Endodermal cell (in vitro differentiated cells): ENCODE measurements at regions not wholly inside any gene's neighbourhood (a gene's known extent, or its start where the extent isn't known, plus 50 kb on each side); places are given as distances from the start of the nearest gene placed in this dataset.

Source experiments
- DNase-seq: peaks from one replicate; pipeline ENCODE4 v3.0.0-alpha.2; 2017
- H3K27ac ChIP-seq: 2 replicates; pipeline ENCODE4 v1.5.1; 2013; ENCODE audit warnings: mild to moderate bottlenecking, low read depth, low read length, moderate library complexity
- H3K27me3 ChIP-seq: 2 replicates; pipeline ENCODE4 v1.6.1; 2013; ENCODE audit warnings: mild to moderate bottlenecking, low read length, moderate library complexity; ENCODE audit not compliant: insufficient read depth, control insufficient read depth, poor library complexity, severe bottlenecking
- H3K36me3 ChIP-seq: 2 replicates; pipeline ENCODE4 v1.7.0; 2013; ENCODE audit warnings: mild to moderate bottlenecking, low read length, moderate library complexity; ENCODE audit not compliant: control insufficient read depth, insufficient read depth
- H3K4me1 ChIP-seq: one replicate; pipeline ENCODE4 v1.7.0; 2013; ENCODE audit warnings: low read length; ENCODE audit not compliant: control insufficient read depth, insufficient read depth
- H3K4me3 ChIP-seq: 2 replicates; pipeline ENCODE4 v1.5.1; 2013; ENCODE audit warnings: mild to moderate bottlenecking, low read length, moderate library complexity
- H3K9ac ChIP-seq: 2 replicates; pipeline ENCODE4 v1.6.1; 2013; ENCODE audit warnings: mild to moderate bottlenecking, low read length, moderate library complexity; ENCODE audit not compliant: poor library complexity, severe bottlenecking; ENCODE audit errors: extremely low read depth
- H3K9me3 ChIP-seq: 2 replicates; pipeline ENCODE4 v1.6.1; 2013; ENCODE audit warnings: mild to moderate bottlenecking, low read length, moderate library complexity; ENCODE audit not compliant: control insufficient read depth
- H3K27ac Mint-ChIP-seq: 2 replicates; pipeline ENCODE4 v1.8.0; 2020; ENCODE audit warnings: mixed read lengths
- H3K27me3 Mint-ChIP-seq: 2 replicates; pipeline ENCODE4 v1.8.0; 2021; ENCODE audit warnings: mild to moderate bottlenecking, mixed read lengths; ENCODE audit not compliant: insufficient read depth
- H3K36me3 Mint-ChIP-seq: 2 replicates; pipeline ENCODE4 v1.8.0; 2020; ENCODE audit warnings: low read depth, mixed read lengths
- H3K4me1 Mint-ChIP-seq: 2 replicates; pipeline ENCODE4 v1.8.0; 2020; ENCODE audit warnings: mixed read lengths
- H3K4me3 Mint-ChIP-seq: 2 replicates; pipeline ENCODE4 v1.8.0; 2020; ENCODE audit warnings: mild to moderate bottlenecking, moderate library complexity, mixed read lengths
- H3K9me3 Mint-ChIP-seq: 2 replicates; pipeline ENCODE4 v1.8.0; 2020; ENCODE audit warnings: mild to moderate bottlenecking, mixed read lengths
- WGBS, 2 experiments: methylation state at CpG; one replicate each; pipeline versions ENCODE4 v1.1.5 to v1.1.7; 2013; ENCODE audit warnings: missing lambda C conversion rate in 2 of 2, mixed read lengths in 1 of 2; ENCODE audit not compliant: insufficient coverage in 1 of 2, insufficient read length in 1 of 2; 5-methylcytosine and 5-hydroxymethylcytosine counted together
- TF ChIP-seq, protein P1 (sequence below): fragments of 200-600 bp; sonication (generic); conservative IDR thresholded peaks from 2 replicates; pipeline ENCODE4 v1.5.0; 2021; ENCODE audit warnings: antibody characterized with exemption, mild to moderate bottlenecking

DNA sequence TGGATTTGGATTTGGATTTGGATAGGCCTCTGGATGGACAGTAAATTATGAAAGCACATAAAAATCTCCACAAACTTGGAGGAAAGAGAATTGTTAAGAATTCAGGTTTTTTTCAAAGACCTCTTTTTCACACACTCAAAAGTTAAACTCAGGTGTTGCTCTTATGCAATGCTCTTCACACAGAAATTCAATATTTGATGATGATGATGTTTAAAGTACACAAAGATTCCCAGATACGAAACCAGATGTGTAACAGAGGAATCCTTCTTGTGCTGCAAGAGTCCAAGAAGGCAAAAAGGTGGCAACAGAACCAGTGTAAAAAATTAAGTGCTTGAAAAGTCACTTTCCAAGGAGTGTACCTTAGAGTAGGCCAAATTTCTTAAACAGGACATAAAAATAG is 75.8 kb upstream of the SPATS2L start:
- Histone ChIP-seq H3K27me3 (no peaks in the 10 kb centered on the region), H3K9ac (no peak overlapping the region), H3K27ac (no peak overlapping the region), H3K36me3 (no peaks in the 10 kb centered on the region), H3K4me3 (no peak overlapping the region), H3K9me3 (no peaks in the 10 kb centered on the region), H3K4me1 (no peaks in the 10 kb centered on the region)
- no peak overlapping the region for H3K4me3 Mint-ChIP-seq
- TF ChIP-seq, protein P1, sequence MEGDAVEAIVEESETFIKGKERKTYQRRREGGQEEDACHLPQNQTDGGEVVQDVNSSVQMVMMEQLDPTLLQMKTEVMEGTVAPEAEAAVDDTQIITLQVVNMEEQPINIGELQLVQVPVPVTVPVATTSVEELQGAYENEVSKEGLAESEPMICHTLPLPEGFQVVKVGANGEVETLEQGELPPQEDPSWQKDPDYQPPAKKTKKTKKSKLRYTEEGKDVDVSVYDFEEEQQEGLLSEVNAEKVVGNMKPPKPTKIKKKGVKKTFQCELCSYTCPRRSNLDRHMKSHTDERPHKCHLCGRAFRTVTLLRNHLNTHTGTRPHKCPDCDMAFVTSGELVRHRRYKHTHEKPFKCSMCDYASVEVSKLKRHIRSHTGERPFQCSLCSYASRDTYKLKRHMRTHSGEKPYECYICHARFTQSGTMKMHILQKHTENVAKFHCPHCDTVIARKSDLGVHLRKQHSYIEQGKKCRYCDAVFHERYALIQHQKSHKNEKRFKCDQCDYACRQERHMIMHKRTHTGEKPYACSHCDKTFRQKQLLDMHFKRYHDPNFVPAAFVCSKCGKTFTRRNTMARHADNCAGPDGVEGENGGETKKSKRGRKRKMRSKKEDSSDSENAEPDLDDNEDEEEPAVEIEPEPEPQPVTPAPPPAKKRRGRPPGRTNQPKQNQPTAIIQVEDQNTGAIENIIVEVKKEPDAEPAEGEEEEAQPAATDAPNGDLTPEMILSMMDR = no peak
- WGBS, 2 experiments = 90 to 100% methylated on average over 1 of the region's 1 CpG
- no peak overlapping the region for H3K27ac Mint-ChIP-seq
- DNase-seq = no peak
- peaks cover 8% of the 10 kb centered on the region for H3K9me3 Mint-ChIP-seq
- no peaks in the 10 kb centered on the region for H3K4me1 Mint-ChIP-seq
- H3K27me3 Mint-ChIP-seq = no peaks in the 10 kb centered on the region
- H3K36me3 Mint-ChIP-seq = no peaks in the 10 kb centered on the region

DNA sequence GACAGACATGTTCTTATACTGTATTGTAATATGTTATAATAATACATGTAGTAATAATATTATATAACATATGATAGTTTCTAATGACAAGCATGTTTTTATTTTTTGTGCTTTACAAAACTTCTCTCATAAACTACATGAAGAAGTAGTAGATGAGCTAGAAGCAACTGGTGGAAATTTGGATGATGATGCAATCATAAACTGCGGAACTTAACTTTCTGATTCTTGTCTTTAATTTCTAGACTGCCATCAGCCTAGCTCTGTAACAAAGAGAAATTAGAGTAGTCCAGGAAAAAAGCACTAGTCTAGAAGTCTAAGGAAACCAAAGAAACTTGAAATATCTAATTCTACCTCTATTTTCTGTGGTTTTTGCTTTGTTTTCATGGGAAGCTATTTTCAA is 71.0 kb upstream of the SPATS2L start:
- TF ChIP-seq, protein P1 = no peak
- no peak overlapping the region for H3K27ac Mint-ChIP-seq
- peaks cover 8% of the 10 kb centered on the region for H3K9me3 Mint-ChIP-seq
- H3K9me3 ChIP-seq = no peaks in the 10 kb centered on the region
- peaks cover 13% of the 10 kb centered on the region for H3K4me1 Mint-ChIP-seq
- H3K27me3 Mint-ChIP-seq = no peaks in the 10 kb centered on the region
- no peak overlapping the region for H3K9ac ChIP-seq
- no peaks in the 10 kb centered on the region for H3K4me1 ChIP-seq
- H3K27ac ChIP-seq = no peak overlapping the region
- 100% methylated on average over 1 of the region's 1 CpG for WGBS, 2 experiments
- no peak overlapping the region for H3K4me3 Mint-ChIP-seq
- H3K4me3 ChIP-seq = no peak overlapping the region
- H3K36me3 ChIP-seq = no peaks in the 10 kb centered on the region
- H3K36me3 Mint-ChIP-seq = no peaks in the 10 kb centered on the region
- no peaks in the 10 kb centered on the region for H3K27me3 ChIP-seq
- DNase-seq = no peak

DNA sequence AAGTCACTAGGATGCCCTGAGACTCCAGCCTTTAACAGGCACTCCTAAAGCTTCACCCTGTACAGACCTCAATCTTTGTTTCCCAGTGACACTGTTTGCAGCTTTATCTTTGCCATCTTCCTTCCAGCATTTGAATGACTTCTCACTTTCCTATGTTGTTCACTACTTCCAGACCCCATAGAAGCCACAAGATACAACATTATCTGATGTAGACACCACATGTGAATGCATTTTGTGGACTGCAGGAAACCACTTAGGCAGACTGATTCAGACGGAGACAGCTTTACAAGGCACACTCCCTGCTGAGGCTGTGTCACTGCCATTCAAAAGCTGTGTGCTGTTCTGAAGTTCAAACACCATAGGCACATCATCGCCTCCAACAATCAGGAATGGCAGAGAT is 67.3 kb upstream of the SPATS2L start:
- no peaks in the 10 kb centered on the region for H3K9me3 ChIP-seq
- H3K9ac ChIP-seq = no peak overlapping the region
- no peaks in the 10 kb centered on the region for H3K27me3 ChIP-seq
- H3K4me3 Mint-ChIP-seq = no peak overlapping the region
- TF ChIP-seq, protein P1 = no peak
- H3K36me3 ChIP-seq = no peaks in the 10 kb centered on the region
- DNase-seq = no peak
- no peak overlapping the region for H3K27ac ChIP-seq
- no peak overlapping the region for H3K27ac Mint-ChIP-seq
- no peaks in the 10 kb centered on the region for H3K9me3 Mint-ChIP-seq
- no peaks in the 10 kb centered on the region for H3K27me3 Mint-ChIP-seq
- no peaks in the 10 kb centered on the region for H3K36me3 Mint-ChIP-seq
- 55% methylated on average over 2 of the region's 2 CpGs; no CpG with 5 or more reads in 1 of the 2 experiments for WGBS, 2 experiments
- no peaks in the 10 kb centered on the region for H3K4me1 ChIP-seq
- H3K4me3 ChIP-seq = no peak overlapping the region
- peaks cover 22% of the 10 kb centered on the region for H3K4me1 Mint-ChIP-seq
